ENCODE measurements at regions not wholly inside any gene's neighbourhood (a gene's known extent, or its start where the extent isn't known, plus 50 kb on each side); places are given as distances from the start of the nearest gene placed in this dataset.

- no peak for DNase-seq (ENCODE audit: low read depth)
- no peak for TF ChIP-seq CTCF (conservative IDR thresholded peaks at IDR 0.05; ENCODE audit: low read depth, low read length)
These were observed 119.6 kb downstream of the PXDC1 start for GRCh38 chr6:3631877-3632276.

GRCh38 chr6:3631186-3631585, 120.3 kb downstream of the PXDC1 start:
- TF ChIP-seq CTCF (conservative IDR thresholded peaks at IDR 0.05; ENCODE audit: low read depth, low read length) = no peak
- H3K4me3 ChIP-seq (ENCODE audit: low read depth, low read length) = no peak overlapping the region

More at GRCh38 chr6:3631877-3632276, 119.6 kb downstream of the PXDC1 start:
- no peak overlapping the region for H3K4me3 ChIP-seq (ENCODE audit: low read depth, low read length)

GRCh38 chr6:3630258-3630835, 121.2 kb downstream of the PXDC1 start:
- H3K4me3 ChIP-seq (ENCODE audit: low read depth, low read length) = no peak overlapping the region
- no peak for TF ChIP-seq CTCF (conservative IDR thresholded peaks at IDR 0.05; ENCODE audit: low read depth, low read length)
- DNase-seq (ENCODE audit: low read depth) = no peak

More at GRCh38 chr6:3631186-3631585, 120.3 kb downstream of the PXDC1 start:
- no peak for DNase-seq (ENCODE audit: low read depth)

- no peak overlapping the region for H3K4me3 ChIP-seq (ENCODE audit: low read depth, low read length)
- no peak for DNase-seq (ENCODE audit: low read depth)
These were observed 123.3 kb downstream of the PXDC1 start for GRCh38 chr6:3627956-3628835.

GRCh38 chr6:3627501-3627900, 124.0 kb downstream of the PXDC1 start:
- DNase-seq (ENCODE audit: low read depth) = no peak
- no peak for TF ChIP-seq CTCF (conservative IDR thresholded peaks at IDR 0.05; ENCODE audit: low read depth, low read length)

More at GRCh38 chr6:3627956-3628835, 123.3 kb downstream of the PXDC1 start:
- no peak for TF ChIP-seq CTCF (conservative IDR thresholded peaks at IDR 0.05; ENCODE audit: low read depth, low read length)

GRCh38 chr6:3625980-3626563, 125.4 kb downstream of the PXDC1 start:
- TF ChIP-seq CTCF (conservative IDR thresholded peaks at IDR 0.05; ENCODE audit: low read depth, low read length) = no peak
- no peak overlapping the region for H3K4me3 ChIP-seq (ENCODE audit: low read depth, low read length)
- DNase-seq (ENCODE audit: low read depth) = no peak

More at GRCh38 chr6:3627501-3627900, 124.0 kb downstream of the PXDC1 start:
- H3K4me3 ChIP-seq (ENCODE audit: low read depth, low read length) = no peak overlapping the region
